SU-DHL-6 (cell line): ENCODE measurements at regions not wholly inside any gene's neighbourhood (a gene's known extent, or its start where the extent isn't known, plus 50 kb on each side); places are given as distances from the start of the nearest gene placed in this dataset.

Source experiments
- EZH2phosphoT487 ChIP-seq: fragments of 200-600 bp; sonication (generic), shearing (Covaris generic); conservative IDR thresholded peaks from 2 replicates; pipeline ENCODE4 v1.6.1; 2018; ENCODE audit warnings: mild to moderate bottlenecking, antibody characterized with exemption, low read length, moderate library complexity, mixed read lengths
- TF ChIP-seq, protein P1 (sequence below): fragments of 200-600 bp; sonication (generic); IDR thresholded peaks from one replicate; pipeline ENCODE4 v1.5.1; 2017; ENCODE audit warnings: antibody characterized with exemption, mild to moderate bottlenecking, low read length, moderate library complexity; ENCODE audit not compliant: insufficient read depth, poor library complexity, severe bottlenecking

DNA sequence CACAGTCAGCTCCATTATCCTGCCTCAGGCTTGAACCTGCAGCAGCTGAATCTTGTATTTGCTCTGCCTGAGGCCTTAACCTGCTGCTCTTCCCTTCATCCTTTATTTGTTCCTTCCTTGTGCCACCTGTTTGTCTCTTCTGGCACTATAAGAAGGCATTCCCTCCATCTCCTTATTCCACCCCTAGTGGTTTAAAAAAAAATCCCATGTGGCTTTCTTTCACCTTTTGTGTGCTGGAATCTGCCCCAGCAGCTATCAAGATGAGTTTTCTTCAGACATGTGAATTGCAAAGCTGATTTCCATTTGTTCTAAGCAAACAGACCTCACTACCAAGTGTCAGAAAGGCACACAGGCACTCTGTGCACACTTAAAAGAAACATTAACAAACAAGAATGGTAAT, 294.6 kb downstream of the TTLL7 start:
- TF ChIP-seq, protein P1, sequence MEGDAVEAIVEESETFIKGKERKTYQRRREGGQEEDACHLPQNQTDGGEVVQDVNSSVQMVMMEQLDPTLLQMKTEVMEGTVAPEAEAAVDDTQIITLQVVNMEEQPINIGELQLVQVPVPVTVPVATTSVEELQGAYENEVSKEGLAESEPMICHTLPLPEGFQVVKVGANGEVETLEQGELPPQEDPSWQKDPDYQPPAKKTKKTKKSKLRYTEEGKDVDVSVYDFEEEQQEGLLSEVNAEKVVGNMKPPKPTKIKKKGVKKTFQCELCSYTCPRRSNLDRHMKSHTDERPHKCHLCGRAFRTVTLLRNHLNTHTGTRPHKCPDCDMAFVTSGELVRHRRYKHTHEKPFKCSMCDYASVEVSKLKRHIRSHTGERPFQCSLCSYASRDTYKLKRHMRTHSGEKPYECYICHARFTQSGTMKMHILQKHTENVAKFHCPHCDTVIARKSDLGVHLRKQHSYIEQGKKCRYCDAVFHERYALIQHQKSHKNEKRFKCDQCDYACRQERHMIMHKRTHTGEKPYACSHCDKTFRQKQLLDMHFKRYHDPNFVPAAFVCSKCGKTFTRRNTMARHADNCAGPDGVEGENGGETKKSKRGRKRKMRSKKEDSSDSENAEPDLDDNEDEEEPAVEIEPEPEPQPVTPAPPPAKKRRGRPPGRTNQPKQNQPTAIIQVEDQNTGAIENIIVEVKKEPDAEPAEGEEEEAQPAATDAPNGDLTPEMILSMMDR, result no peak
- no peak for TF ChIP-seq EZH2phosphoT487
